ENCODE measurements at regions not wholly inside any gene's neighbourhood (a gene's known extent, or its start where the extent isn't known, plus 50 kb on each side); places are given as distances from the start of the nearest gene placed in this dataset.

DNA sequence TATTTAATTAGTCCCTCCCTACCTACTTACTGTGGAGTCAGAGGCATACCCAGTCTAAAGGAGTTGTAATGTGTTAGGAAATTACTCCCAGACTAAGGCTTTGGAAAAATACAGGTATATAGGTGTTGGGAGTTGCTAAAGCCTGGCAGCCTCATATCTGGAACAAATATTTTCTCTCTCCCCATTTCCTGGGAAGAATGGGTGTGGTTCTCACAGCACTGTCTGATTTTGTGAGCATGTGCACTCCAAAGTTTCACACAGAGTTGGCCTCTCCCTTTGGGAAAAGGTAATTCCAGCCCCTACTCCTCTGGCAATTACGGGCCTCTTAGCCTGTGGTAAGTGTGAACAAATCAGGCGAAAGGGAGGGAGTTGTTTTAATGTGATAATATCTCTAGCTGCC lies 187.0 kb downstream of the MID1IP1 start:
- H3K9me3 ChIP-seq (ENCODE audit: low read length): no peaks in the 10 kb centered on the region
- H3K36me3 ChIP-seq (ENCODE audit: insufficient read depth, low read length): no peaks in the 10 kb centered on the region
- no peak overlapping the region for H3K9ac ChIP-seq (ENCODE audit: low read length)
- H3K27ac ChIP-seq (ENCODE audit: low read depth, low read length, poor library complexity, severe bottlenecking): no peak overlapping the region
- no peak for TF ChIP-seq EZH2 (IDR thresholded peaks at IDR 0.05; ENCODE audit: borderline replicate concordance, low read length)
- no peak for TF ChIP-seq CTCF (IDR thresholded peaks at IDR 0.05; ENCODE audit: low read length)
- H3K4me2 ChIP-seq (ENCODE audit: low read length): no peak overlapping the region
- no peaks in the 10 kb centered on the region for H3K27me3 ChIP-seq (ENCODE audit: insufficient read depth, low read length)
- H2AFZ ChIP-seq (ENCODE audit: low read length): no peak overlapping the region
- H3F3A ChIP-seq (ENCODE audit: insufficient read depth, low read length): no peaks in the 10 kb centered on the region
- no peaks in the 10 kb centered on the region for H3K9me2 ChIP-seq (ENCODE audit: low read depth, low read length)
- no peak overlapping the region for H3K4me3 ChIP-seq (ENCODE audit: low read depth, low read length, poor library complexity, severe bottlenecking)
- H4K20me1 ChIP-seq (ENCODE audit: insufficient read depth, low read length): no peaks in the 10 kb centered on the region
- no peaks in the 10 kb centered on the region for H3K79me2 ChIP-seq (ENCODE audit: insufficient read depth, low read length)
- peaks cover 33% of the 10 kb centered on the region for H3K4me1 ChIP-seq (ENCODE audit: insufficient read depth, low read length, severe bottlenecking)

GRCh38 chrX:38989076-38989475 lies 187.8 kb downstream of the MID1IP1 start:
- Histone ChIP-seq H3K79me2 (ENCODE audit: insufficient read depth, low read length) (no peaks in the 10 kb centered on the region), H3K9ac (ENCODE audit: low read length) (no peak overlapping the region), H4K20me1 (ENCODE audit: insufficient read depth, low read length) (no peaks in the 10 kb centered on the region), H3K4me2 (ENCODE audit: low read length) (no peak overlapping the region), H2AFZ (ENCODE audit: low read length) (no peak overlapping the region), H3K36me3 (ENCODE audit: insufficient read depth, low read length) (no peaks in the 10 kb centered on the region), H3K9me2 (ENCODE audit: low read depth, low read length) (no peaks in the 10 kb centered on the region), H3K4me1 (ENCODE audit: insufficient read depth, low read length, severe bottlenecking) (peaks cover 30% of the 10 kb centered on the region), H3F3A (ENCODE audit: insufficient read depth, low read length) (no peaks in the 10 kb centered on the region), H3K27ac (ENCODE audit: low read depth, low read length, poor library complexity, severe bottlenecking) (no peak overlapping the region), H3K9me3 (ENCODE audit: low read length) (no peaks in the 10 kb centered on the region), H3K4me3 (ENCODE audit: low read depth, low read length, poor library complexity, severe bottlenecking) (no peak overlapping the region), H3K27me3 (ENCODE audit: insufficient read depth, low read length) (no peaks in the 10 kb centered on the region)
- TF ChIP-seq EZH2 (IDR thresholded peaks at IDR 0.05; ENCODE audit: borderline replicate concordance, low read length) (no peak), CTCF (IDR thresholded peaks at IDR 0.05; ENCODE audit: low read length) (no peak)

DNA sequence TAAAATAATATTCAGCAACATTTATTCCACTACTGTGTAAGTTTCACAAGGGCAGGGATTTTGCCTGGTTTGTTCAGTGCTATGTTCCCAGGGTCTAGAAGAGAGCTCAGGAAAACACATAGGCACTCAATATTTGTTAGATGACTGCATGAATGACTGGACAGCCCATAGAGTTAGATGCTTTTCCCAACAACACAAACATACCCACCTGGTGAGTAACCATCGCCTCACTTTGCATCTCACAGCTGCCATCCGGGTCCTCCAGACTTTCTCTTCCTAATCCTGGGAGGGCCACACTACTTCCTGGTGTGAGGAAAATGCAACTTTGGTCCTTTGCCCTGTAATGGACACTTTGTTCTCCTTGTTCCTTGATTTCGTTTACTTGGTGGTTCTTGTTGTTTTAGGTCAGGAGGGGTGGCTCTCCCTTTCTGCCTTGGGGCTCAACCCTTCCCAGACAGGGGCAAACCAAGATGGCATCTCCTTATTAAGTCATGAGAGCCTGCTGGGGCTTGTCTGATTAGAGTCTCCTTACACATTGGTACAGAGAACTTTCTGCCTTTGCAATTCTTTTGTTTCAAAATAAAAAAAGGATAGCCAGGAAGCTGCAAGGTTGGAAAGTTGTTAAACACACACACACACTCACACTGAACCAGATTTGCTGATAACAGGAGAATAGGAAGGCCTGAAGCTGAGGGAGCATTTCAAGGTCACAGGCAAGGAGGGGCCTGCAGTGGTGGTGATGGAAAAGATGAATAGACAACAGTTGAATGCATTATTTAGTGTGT lies 190.6 kb downstream of the MID1IP1 start:
- H3K4me2 ChIP-seq (ENCODE audit: low read length): no peak overlapping the region
- H3K79me2 ChIP-seq (ENCODE audit: insufficient read depth, low read length): no peaks in the 10 kb centered on the region
- no peak overlapping the region for H2AFZ ChIP-seq (ENCODE audit: low read length)
- no peaks in the 10 kb centered on the region for H4K20me1 ChIP-seq (ENCODE audit: insufficient read depth, low read length)
- H3K36me3 ChIP-seq (ENCODE audit: insufficient read depth, low read length): no peaks in the 10 kb centered on the region
- H3F3A ChIP-seq (ENCODE audit: insufficient read depth, low read length): no peaks in the 10 kb centered on the region
- H3K27ac ChIP-seq (ENCODE audit: low read depth, low read length, poor library complexity, severe bottlenecking): no peak overlapping the region
- H3K9me2 ChIP-seq (ENCODE audit: low read depth, low read length): no peaks in the 10 kb centered on the region
- no peaks in the 10 kb centered on the region for H3K9me3 ChIP-seq (ENCODE audit: low read length)
- no peaks in the 10 kb centered on the region for H3K27me3 ChIP-seq (ENCODE audit: insufficient read depth, low read length)
- TF ChIP-seq EZH2 (IDR thresholded peaks at IDR 0.05; ENCODE audit: borderline replicate concordance, low read length) (no peak), CTCF (IDR thresholded peaks at IDR 0.05; ENCODE audit: low read length) (no peak)
- H3K4me1 ChIP-seq (ENCODE audit: insufficient read depth, low read length, severe bottlenecking): peaks cover 6% of the 10 kb centered on the region
- no peak overlapping the region for H3K4me3 ChIP-seq (ENCODE audit: low read depth, low read length, poor library complexity, severe bottlenecking)
- H3K9ac ChIP-seq (ENCODE audit: low read length): no peak overlapping the region
